Astrocyte of the cerebellum (primary cell): ENCODE measurements at regions not wholly inside any gene's neighbourhood (a gene's known extent, or its start where the extent isn't known, plus 50 kb on each side); places are given as distances from the start of the nearest gene placed in this dataset.
A peak's percentile ranks its signal among the peaks of the same experiment; 100 is the strongest.
"Not testable (repeated sequence)": the region's sequence is repeated elsewhere in the genome, so short reads cannot be mapped to it uniquely, and the experiment has no call there.

Experiments
- DNase-seq: peaks from one replicate; pipeline ENCODE4 v3.0.0-alpha.2; 2011; ENCODE audit warnings: low read depth
- H3K4me3 ChIP-seq: 2 replicates; pipeline ENCODE4 v1.5.1; 2011; ENCODE audit warnings: mild to moderate bottlenecking, low read depth, low read length, moderate library complexity
- in situ Hi-C: cut with HindIII; loops from 2 replicates; pipeline ENCODE4 v1.10.0; 2017; ENCODE audit warnings: low sequenced_read_pairs
- TF ChIP-seq, protein P1 (sequence below): IDR thresholded peaks from 2 replicates; pipeline ENCODE4 v1.5.1; 2012; ENCODE audit warnings: low read length, low read depth, moderate library complexity, mild to moderate bottlenecking; ENCODE audit errors: missing control alignments

DNA sequence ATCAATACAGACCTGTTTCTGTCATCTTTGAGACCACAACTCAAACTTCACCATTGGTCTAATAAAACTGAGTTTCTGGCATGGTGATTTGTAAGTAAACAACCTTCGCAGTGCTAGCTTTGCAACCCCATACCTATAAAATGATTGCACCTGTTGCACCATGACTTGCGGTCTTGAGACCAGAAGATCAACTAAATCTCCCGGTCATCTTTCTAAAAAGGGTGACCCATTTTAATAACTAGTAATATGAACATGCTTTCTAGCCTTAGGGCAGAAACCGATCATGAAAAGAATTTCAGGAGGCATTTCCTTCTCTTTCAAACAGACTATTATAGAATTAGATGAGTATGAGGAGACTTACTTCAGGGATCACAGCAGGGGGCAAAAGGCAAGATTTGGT lies 151.9 kb upstream of the ZNF385D start:
- TF ChIP-seq, protein P1, sequence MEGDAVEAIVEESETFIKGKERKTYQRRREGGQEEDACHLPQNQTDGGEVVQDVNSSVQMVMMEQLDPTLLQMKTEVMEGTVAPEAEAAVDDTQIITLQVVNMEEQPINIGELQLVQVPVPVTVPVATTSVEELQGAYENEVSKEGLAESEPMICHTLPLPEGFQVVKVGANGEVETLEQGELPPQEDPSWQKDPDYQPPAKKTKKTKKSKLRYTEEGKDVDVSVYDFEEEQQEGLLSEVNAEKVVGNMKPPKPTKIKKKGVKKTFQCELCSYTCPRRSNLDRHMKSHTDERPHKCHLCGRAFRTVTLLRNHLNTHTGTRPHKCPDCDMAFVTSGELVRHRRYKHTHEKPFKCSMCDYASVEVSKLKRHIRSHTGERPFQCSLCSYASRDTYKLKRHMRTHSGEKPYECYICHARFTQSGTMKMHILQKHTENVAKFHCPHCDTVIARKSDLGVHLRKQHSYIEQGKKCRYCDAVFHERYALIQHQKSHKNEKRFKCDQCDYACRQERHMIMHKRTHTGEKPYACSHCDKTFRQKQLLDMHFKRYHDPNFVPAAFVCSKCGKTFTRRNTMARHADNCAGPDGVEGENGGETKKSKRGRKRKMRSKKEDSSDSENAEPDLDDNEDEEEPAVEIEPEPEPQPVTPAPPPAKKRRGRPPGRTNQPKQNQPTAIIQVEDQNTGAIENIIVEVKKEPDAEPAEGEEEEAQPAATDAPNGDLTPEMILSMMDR, result no peak
- no peak for DNase-seq
- in situ Hi-C loops, result no loop called here
- H3K4me3 ChIP-seq, result no peak overlapping the region

DNA sequence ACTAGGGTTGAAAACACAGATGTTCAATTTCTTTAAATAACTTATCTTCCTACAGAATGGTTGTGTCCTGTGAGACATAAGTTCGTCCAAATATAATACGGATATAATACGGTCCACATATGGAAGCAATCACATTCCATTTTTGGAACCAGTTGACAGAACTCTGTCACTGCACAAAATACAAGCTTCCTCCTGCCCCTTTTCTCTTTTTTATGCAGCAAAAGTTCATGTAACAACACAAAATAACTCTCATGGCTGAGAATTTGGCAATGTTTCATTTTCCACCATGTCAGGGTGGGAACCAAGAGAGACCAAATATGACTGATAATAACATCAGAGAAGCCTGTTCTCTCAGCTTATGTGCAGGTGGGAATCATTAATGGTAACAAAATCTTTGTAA lies 158.1 kb upstream of the ZNF385D start:
- in situ Hi-C loops, result no loop called here
- TF ChIP-seq, protein P1, result no peak
- DNase-seq, result no peak

DNA sequence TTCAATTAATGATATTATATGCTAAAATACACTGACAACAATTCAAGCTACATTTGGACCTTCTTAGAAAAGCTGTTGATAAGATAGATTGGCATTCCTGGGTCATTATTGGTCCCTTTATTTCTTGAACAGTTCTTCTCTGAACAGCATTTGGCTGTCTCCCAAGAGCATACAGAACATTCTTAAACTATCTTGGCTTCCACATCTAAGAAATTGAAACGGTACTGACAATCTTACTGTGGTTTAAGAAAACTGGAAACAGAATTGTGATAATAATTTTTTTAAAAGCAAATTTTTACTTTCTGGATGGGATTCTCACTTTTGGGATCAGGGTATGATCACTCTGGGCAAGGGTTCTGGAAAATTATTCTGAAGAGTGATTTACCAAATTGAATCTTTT lies 161.7 kb upstream of the ZNF385D start:
- DNase-seq, result no peak
- in situ Hi-C loops, result no loop called here
- H3K4me3 ChIP-seq, result no peak overlapping the region
- TF ChIP-seq, protein P1, result no peak

More for the DNA sequence above, 158.1 kb upstream of the ZNF385D start:
- no peak overlapping the region for H3K4me3 ChIP-seq

DNA sequence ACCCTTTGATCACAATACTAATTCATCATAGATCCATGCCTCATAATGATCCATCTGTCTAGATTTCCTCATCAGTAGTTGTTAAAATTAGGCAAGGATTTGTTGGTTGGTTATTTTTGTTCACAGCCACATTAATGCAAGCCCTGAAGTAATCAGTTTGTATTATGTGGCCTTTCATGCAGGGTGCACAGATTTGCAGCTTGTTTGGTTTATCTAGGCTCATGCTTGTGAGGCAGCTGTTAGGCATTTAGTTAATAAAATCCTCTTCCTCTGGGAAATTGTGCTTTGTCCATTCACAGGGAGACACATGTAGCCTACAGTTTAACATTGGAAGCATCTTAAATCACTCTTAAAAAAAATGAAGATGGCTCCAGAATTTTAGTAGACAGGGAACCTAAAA lies 162.8 kb upstream of the ZNF385D start:
- TF ChIP-seq, protein P1, result no peak
- no peak overlapping the region for H3K4me3 ChIP-seq
- in situ Hi-C loops, result no loop called here
- DNase-seq, result no peak

DNA sequence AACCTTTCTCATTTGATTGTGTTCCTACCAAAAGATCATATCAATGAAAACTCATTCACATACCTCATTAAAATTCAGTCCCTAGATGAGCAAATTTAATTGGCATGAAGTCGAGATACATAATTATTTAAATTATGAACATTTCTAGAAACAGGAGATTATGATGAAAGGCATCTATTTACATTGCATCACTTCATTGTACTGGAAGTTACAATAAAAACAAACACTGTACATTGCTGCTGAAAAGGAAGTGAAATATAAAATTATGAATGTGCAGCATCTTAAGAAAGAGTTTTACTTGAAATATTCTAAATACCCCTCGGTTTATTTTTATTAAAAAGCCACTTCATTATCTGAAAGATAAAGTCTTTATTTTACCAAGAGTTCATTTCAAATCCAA lies 163.4 kb upstream of the ZNF385D start:
- TF ChIP-seq, protein P1, result no peak
- in situ Hi-C loops, result no loop called here
- DNase-seq, result no peak
- no peak overlapping the region for H3K4me3 ChIP-seq

DNA sequence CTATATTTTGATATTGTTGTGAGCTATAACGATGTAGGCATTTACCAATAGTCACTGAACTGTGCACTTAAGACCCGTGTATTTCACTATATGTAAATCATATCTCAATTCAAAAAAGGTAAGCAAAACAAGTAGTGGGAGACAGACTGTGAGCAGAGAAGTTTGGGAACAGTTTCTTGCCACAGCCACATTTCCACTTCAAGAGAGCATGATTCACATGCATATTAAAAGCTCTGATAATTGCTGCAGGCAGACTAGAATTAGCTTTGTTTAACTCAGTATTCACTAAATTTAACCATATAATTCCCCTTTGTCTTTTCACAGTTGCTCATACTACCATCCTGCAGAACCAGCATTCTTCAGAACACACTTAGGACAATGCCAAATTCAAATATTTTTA lies 168.4 kb upstream of the ZNF385D start:
- in situ Hi-C loops, result no loop called here
- no peak overlapping the region for H3K4me3 ChIP-seq
- TF ChIP-seq, protein P1, result no peak
- no peak for DNase-seq

DNA sequence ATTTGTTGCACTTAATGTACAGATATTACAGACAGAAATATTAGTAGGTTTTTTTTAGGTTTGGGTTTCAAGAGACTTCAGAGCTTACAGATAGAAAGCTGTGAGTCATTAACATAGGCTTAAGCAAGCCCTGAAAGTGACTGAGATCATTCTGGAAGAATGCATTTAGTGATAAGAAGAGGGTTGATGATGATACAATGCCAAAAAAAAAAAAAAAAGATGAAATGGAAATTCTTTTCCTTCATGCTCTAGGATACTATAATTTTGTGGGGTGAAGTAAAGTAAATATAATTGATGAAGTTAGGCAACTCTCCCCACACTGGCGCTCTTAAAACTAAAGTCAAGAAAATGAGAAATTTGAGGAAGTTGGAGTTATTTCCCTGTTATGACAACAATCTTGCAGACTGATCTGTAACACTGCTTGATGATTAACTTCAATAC lies 169.4 kb upstream of the ZNF385D start:
- peak; percentile 16 for DNase-seq
- in situ Hi-C loops, result no loop called here
- H3K4me3 ChIP-seq, result no peak overlapping the region
- TF ChIP-seq, protein P1, result no peak

DNA sequence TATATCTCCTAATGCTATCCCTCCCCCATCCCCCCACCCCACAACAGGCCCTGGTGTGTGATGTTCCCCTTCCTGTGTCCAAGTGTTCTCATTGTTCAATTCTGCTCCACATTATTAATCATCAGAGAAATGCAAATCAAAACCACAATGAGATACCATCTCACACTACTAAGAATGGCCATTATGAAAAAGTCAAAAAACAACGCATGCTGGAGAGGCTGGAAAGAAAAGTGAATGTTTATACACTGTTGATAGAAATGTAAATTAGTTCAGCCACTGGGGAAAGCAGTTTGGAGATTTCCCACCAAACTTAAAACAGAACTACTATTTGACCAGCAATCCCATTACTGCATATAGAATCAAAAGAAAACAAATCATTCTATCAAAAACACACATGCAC lies 172.1 kb upstream of the ZNF385D start:
- peak; percentile 5 for DNase-seq
- H3K4me3 ChIP-seq, in situ Hi-C loops: not testable (repeated sequence)
